Liver (tissue), 7 donors: ENCODE measurements at regions not wholly inside any gene's neighbourhood (a gene's known extent, or its start where the extent isn't known, plus 50 kb on each side); places are given as distances from the start of the nearest gene placed in this dataset.

ENCODE experiments used
- DNase-seq: peaks from one replicate; pipeline ENCODE4 v3.0.0-alpha.2; 2017; ENCODE audit warnings: low spot score
- H3K27ac ChIP-seq, 2 donors: one replicate each; pipeline ENCODE4 v1.7.0; 2013; ENCODE audit warnings: inconsistent platforms in 2 of 2, low read length in 2 of 2, control low read depth in 1 of 2, low read depth in 1 of 2, mild to moderate bottlenecking in 1 of 2
- H3K27me3 ChIP-seq, 4 donors: one replicate each; pipeline versions ENCODE4 v1.6.1 to v1.7.0; 2013; ENCODE audit warnings: low read length in 3 of 4, inconsistent platforms in 1 of 4, mild to moderate bottlenecking in 1 of 4, moderate library complexity in 1 of 4; ENCODE audit not compliant: control insufficient read depth in 4 of 4, insufficient read depth in 4 of 4
- H3K36me3 ChIP-seq, 4 donors: one replicate each; pipeline versions ENCODE4 v1.6.1 to v1.7.0; 2013; ENCODE audit warnings: low read length in 3 of 4, mild to moderate bottlenecking in 3 of 4, low read depth in 1 of 4, moderate library complexity in 1 of 4; ENCODE audit not compliant: control insufficient read depth in 4 of 4, insufficient read depth in 3 of 4
- H3K4me1 ChIP-seq, 4 donors: one replicate each; pipeline versions ENCODE4 v1.6.1 to v1.7.0; 2013; ENCODE audit warnings: low read length in 3 of 4, mild to moderate bottlenecking in 3 of 4, moderate library complexity in 1 of 4; ENCODE audit not compliant: control insufficient read depth in 4 of 4, insufficient read depth in 4 of 4
- H3K4me3 ChIP-seq, 3 donors: one replicate each; pipeline versions ENCODE4 v1.6.1 to v1.7.0; 2013; ENCODE audit warnings: low read length in 3 of 3, control low read depth in 1 of 3, low read depth in 1 of 3, mild to moderate bottlenecking in 1 of 3
- H3K9ac ChIP-seq, 2 donors: one replicate each; pipeline ENCODE4 v1.7.0; 2013; ENCODE audit warnings: low read length in 2 of 2, mild to moderate bottlenecking in 2 of 2, moderate library complexity in 2 of 2, control low read depth in 1 of 2, low read depth in 1 of 2
- H3K9me3 ChIP-seq, 4 donors: one replicate each; pipeline versions ENCODE4 v1.6.1 to v1.7.0; 2013; ENCODE audit warnings: low read length in 3 of 4; ENCODE audit not compliant: control insufficient read depth in 4 of 4
- ATF3 ChIP-seq: IDR thresholded peaks from 2 replicates; pipeline ENCODE4 v1.6.1; 2016; ENCODE audit warnings: antibody characterized with exemption
- FOXA2 ChIP-seq: IDR thresholded peaks from 2 replicates; pipeline ENCODE4 v1.6.1; 2016; ENCODE audit warnings: antibody characterized with exemption
- GABPA ChIP-seq, 2 donors: IDR thresholded peaks in 1 of 2; conservative IDR thresholded peaks in 1 of 2; 2 replicates each; pipeline ENCODE4 v1.6.1; 2016; ENCODE audit warnings: antibody characterized with exemption in 2 of 2, mild to moderate bottlenecking in 1 of 2, moderate library complexity in 1 of 2
- HNF4G ChIP-seq: IDR thresholded peaks from 2 replicates; pipeline ENCODE4 v1.6.1; 2016; ENCODE audit warnings: antibody characterized with exemption
- RAD21 ChIP-seq, 2 donors: IDR thresholded peaks; 2 replicates each; pipeline ENCODE4 v1.6.1; 2016; ENCODE audit warnings: antibody characterized with exemption in 2 of 2, mild to moderate bottlenecking in 2 of 2
- REST ChIP-seq: IDR thresholded peaks from 2 replicates; pipeline ENCODE4 v1.6.1; 2016; ENCODE audit warnings: antibody characterized with exemption, mild to moderate bottlenecking
- SP1 ChIP-seq: IDR thresholded peaks from 2 replicates; pipeline ENCODE4 v1.6.1; 2018; ENCODE audit warnings: antibody characterized with exemption, mild to moderate bottlenecking
- TAF1 ChIP-seq: conservative IDR thresholded peaks from 2 replicates; pipeline ENCODE4 v1.6.1; 2016; ENCODE audit warnings: antibody characterized with exemption, mild to moderate bottlenecking
- WGBS: extraction: QIAGEN DNeasy Blood & Tissue Kit; methylation state at CpG from one replicate; pipeline ENCODE4 v1.1.7; 2013; 5-methylcytosine and 5-hydroxymethylcytosine counted together
- donor health status: healthy.
- donor health status: healthy.
- donor health status: healthy.
- donor health status: healthy.

GRCh38 chr18:44495151-44495550 lies 185.5 kb upstream of the SETBP1 start (continued):
- no peak for TF ChIP-seq REST

GRCh38 chr18:44497311-44497710 lies 183.4 kb upstream of the SETBP1 start:
- no peak overlapping the region for H3K4me3 ChIP-seq
- no peaks in the 10 kb centered on the region for H3K36me3 ChIP-seq
- WGBS: 77% methylated on average over 3 of the region's 3 CpGs
- TF ChIP-seq FOXA2 (no peak), REST (no peak)
- no peak overlapping the region for H3K9ac ChIP-seq
- DNase-seq: no peak
- no peaks in the 10 kb centered on the region for H3K9me3 ChIP-seq
- H3K27ac ChIP-seq: no peak overlapping the region
- H3K27me3 ChIP-seq: peaks cover 0 to 3% (median 0%) of the 10 kb centered on the region in 4 donors
- no peaks in the 10 kb centered on the region for H3K4me1 ChIP-seq

- Histone ChIP-seq H3K9me3 (no peaks in the 10 kb centered on the region), H3K9ac (no peak overlapping the region)
Observed at GRCh38 chr18:44497757-44498490, 182.8 kb upstream of the SETBP1 start.

More at GRCh38 chr18:44497757-44498490, 182.8 kb upstream of the SETBP1 start:
- Histone ChIP-seq H3K27ac (no peak overlapping the region), H3K27me3 (peaks cover 0 to 3% (median 0%) of the 10 kb centered on the region in 4 donors), H3K4me1 (no peaks in the 10 kb centered on the region), H3K4me3 (no peak overlapping the region), H3K36me3 (no peaks in the 10 kb centered on the region)
- DNase-seq: no peak
- WGBS: 79% methylated on average over 3 of the region's 3 CpGs
- TF ChIP-seq ATF3 (no peak), GABPA (IDR thresholded peaks at IDR 0.05 in 1 of 2, conservative IDR thresholded peaks at IDR 0.05 in 1 of 2) (no peak), RAD21 (IDR thresholded peaks at IDR 0.05) (no peak), SP1 (no peak), TAF1 (no peak), HNF4G (no peak)
